ENCODE measurements at regions not wholly inside any gene's neighbourhood (a gene's known extent, or its start where the extent isn't known, plus 50 kb on each side); places are given as distances from the start of the nearest gene placed in this dataset.

DNA sequence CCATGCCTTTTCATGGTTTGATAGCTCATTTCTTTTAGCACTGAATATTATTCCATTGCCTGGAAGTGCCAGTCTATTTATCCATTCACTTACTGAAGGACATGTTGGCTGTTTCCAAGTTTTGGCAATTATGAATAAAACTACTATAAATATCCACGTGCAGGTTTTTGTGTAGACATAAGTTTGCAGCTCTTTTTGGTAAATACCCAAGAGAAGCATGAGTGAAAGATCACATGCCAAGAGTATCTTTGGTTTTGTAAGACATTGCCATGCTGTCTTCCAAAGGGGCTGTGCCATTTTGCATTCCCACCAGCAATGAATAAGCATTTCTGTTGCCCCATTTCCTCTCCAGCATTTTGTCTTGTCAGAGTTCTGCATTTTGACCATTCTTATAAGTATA lies 120.9 kb downstream of the MANEA start:
- WGBS, 2 donors, result 0% methylated on average over 1 of the region's 1 CpG
- H3K9me3 ChIP-seq (ENCODE audit: control insufficient read depth in 4 of 4, insufficient read depth in 3 of 4, low read length in 3 of 4), result no peaks in the 10 kb centered on the region
- DNase-seq (no peak), ATAC-seq (ENCODE audit: insufficient read depth, low FRiP score) (no peak)
- no peak overlapping the region for H3K4me3 ChIP-seq
- H3K9ac ChIP-seq (ENCODE audit: insufficient read depth in 1 of 2, low read length in 2 of 2), result no peak overlapping the region
- no peak for TF ChIP-seq CTCF (IDR thresholded peaks at IDR 0.05; ENCODE audit: control extremely low read depth, extremely low read depth)
- H3K27me3 ChIP-seq (ENCODE audit: control insufficient read depth in 3 of 3, insufficient read depth in 3 of 3, low read length in 2 of 3), result no peaks in the 10 kb centered on the region
- no peaks in the 10 kb centered on the region for H3K4me1 ChIP-seq (ENCODE audit: control insufficient read depth in 5 of 5, insufficient read depth in 5 of 5, low read length in 5 of 5)
- no peak overlapping the region for H3K27ac ChIP-seq (ENCODE audit: low read depth in 1 of 2, low read length in 1 of 2)
- no peaks in the 10 kb centered on the region for H3K36me3 ChIP-seq (ENCODE audit: control insufficient read depth in 4 of 4, insufficient read depth in 4 of 4, low read length in 4 of 4)

DNA sequence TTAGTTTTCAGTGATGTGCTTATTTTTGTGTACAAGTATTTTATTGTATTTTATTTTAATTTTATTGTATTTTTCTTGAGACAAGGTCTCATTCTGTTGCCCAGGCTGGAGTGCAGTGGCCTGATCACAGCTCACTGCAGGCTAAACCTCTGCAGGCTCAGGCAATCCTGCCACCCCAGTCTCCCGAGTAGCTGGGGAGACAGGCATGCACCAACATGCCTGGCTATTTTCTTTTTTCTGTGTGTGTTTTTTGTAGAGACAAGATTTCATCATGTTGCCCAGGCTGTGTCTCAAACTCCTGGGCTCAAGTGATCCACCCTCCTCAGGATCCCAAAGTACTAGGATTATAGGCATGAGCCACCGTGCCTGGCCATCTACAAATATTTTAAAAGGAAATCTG lies 146.3 kb downstream of the MANEA start:
- no peak for ATAC-seq (ENCODE audit: insufficient read depth, low FRiP score)
- TF ChIP-seq CTCF (IDR thresholded peaks at IDR 0.05; ENCODE audit: control extremely low read depth, extremely low read depth), result no peak
- no peaks in the 10 kb centered on the region for H3K9me3 ChIP-seq (ENCODE audit: control insufficient read depth in 4 of 4, insufficient read depth in 3 of 4, low read length in 3 of 4)
- H3K27me3 ChIP-seq (ENCODE audit: control insufficient read depth in 3 of 3, insufficient read depth in 3 of 3, low read length in 2 of 3), result no peaks in the 10 kb centered on the region
- WGBS, 2 donors, result 67 to 69% methylated on average over 2 of the region's 2 CpGs
- H3K4me1 ChIP-seq (ENCODE audit: control insufficient read depth in 5 of 5, insufficient read depth in 5 of 5, low read length in 5 of 5), result no peaks in the 10 kb centered on the region
- no peak overlapping the region for H3K27ac ChIP-seq (ENCODE audit: low read depth in 1 of 2, low read length in 1 of 2)
- no peak overlapping the region for H3K4me3 ChIP-seq
- DNase-seq, result no peak
- H3K9ac ChIP-seq (ENCODE audit: insufficient read depth in 1 of 2, low read length in 2 of 2), result no peak overlapping the region
- H3K36me3 ChIP-seq (ENCODE audit: control insufficient read depth in 4 of 4, insufficient read depth in 4 of 4, low read length in 4 of 4), result no peaks in the 10 kb centered on the region

GRCh38 chr6:95725344-95725743 lies 148.0 kb downstream of the MANEA start:
- ATAC-seq (ENCODE audit: insufficient read depth, low FRiP score) (no peak), DNase-seq (no peak)
- no peak for TF ChIP-seq CTCF (IDR thresholded peaks at IDR 0.05; ENCODE audit: control extremely low read depth, extremely low read depth)
- no peak overlapping the region for H3K9ac ChIP-seq (ENCODE audit: insufficient read depth in 1 of 2, low read length in 2 of 2)
- H3K27me3 ChIP-seq (ENCODE audit: control insufficient read depth in 3 of 3, insufficient read depth in 3 of 3, low read length in 2 of 3), result no peaks in the 10 kb centered on the region
- H3K4me3 ChIP-seq, result no peak overlapping the region
- no peaks in the 10 kb centered on the region for H3K4me1 ChIP-seq (ENCODE audit: control insufficient read depth in 5 of 5, insufficient read depth in 5 of 5, low read length in 5 of 5)
- 73 to 74% methylated on average over 2 of the region's 2 CpGs for whole genome bisulfite sequencing, 2 donors
- no peaks in the 10 kb centered on the region for H3K36me3 ChIP-seq (ENCODE audit: control insufficient read depth in 4 of 4, insufficient read depth in 4 of 4, low read length in 4 of 4)
- H3K9me3 ChIP-seq (ENCODE audit: control insufficient read depth in 4 of 4, insufficient read depth in 3 of 4, low read length in 3 of 4), result no peaks in the 10 kb centered on the region
- H3K27ac ChIP-seq (ENCODE audit: low read depth in 1 of 2, low read length in 1 of 2), result no peak overlapping the region

DNA sequence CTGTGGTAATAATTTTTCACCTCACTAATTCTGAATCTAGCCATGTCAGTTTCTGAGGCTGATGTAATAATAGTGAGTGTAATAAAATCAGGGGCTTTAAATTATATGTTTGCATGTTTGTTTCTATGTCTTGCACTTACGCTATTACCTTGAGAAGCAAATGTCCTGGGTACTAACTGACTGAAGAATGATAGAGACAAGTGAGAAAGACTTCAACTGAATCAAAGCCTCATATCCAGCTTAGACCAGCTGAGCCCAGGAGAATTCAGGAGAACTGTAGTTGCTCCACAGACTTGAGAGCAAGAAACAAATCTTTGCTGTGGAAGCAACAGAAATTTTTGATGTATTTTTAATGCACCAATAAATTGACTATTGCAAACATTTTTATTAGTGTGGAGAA lies 162.8 kb downstream of the MANEA start:
- Histone ChIP-seq H3K36me3 (ENCODE audit: control insufficient read depth in 4 of 4, insufficient read depth in 4 of 4, low read length in 4 of 4) (no peaks in the 10 kb centered on the region), H3K27me3 (ENCODE audit: control insufficient read depth in 3 of 3, insufficient read depth in 3 of 3, low read length in 2 of 3) (no peaks in the 10 kb centered on the region), H3K4me1 (ENCODE audit: control insufficient read depth in 5 of 5, insufficient read depth in 5 of 5, low read length in 5 of 5) (no peaks in the 10 kb centered on the region), H3K9me3 (ENCODE audit: control insufficient read depth in 4 of 4, insufficient read depth in 3 of 4, low read length in 3 of 4) (no peaks in the 10 kb centered on the region), H3K4me3 (no peak overlapping the region), H3K9ac (ENCODE audit: insufficient read depth in 1 of 2, low read length in 2 of 2) (no peak overlapping the region), H3K27ac (ENCODE audit: low read depth in 1 of 2, low read length in 1 of 2) (no peak overlapping the region)
- TF ChIP-seq CTCF (IDR thresholded peaks at IDR 0.05; ENCODE audit: control extremely low read depth, extremely low read depth), result no peak
- DNase-seq (no peak), ATAC-seq (ENCODE audit: insufficient read depth, low FRiP score) (no peak)
- WGBS, 2 donors, result 89 to 93% methylated on average over 1 of the region's 1 CpG

Data from lung (tissue), 11 donors.